ENCODE measurements at regions not wholly inside any gene's neighbourhood (a gene's known extent, or its start where the extent isn't known, plus 50 kb on each side); places are given as distances from the start of the nearest gene placed in this dataset.

- H3K9me3 ChIP-seq, result no peaks in the 10 kb centered on the region
These were observed 446.9 kb upstream of the CLINT1 start for GRCh38 chr5:158305861-158306260.

DNA sequence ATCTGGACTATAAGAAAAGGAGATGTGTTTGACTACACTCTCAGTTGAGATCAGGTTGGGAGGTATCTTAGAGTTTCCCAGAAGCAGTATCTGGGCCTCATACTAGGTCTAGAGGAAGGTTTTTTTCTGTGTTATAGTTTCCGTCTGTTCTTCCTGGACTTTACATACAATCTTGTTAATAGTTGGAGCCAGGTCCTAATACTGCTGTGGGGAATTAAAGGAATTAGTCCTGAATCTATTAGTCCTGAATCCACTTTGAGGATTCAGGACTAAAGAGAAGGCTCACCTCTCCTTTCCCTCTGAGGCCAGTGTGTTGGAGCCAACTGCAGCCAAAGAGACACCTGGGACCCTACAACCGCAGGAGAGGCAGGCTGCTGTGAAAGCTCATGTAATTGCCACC, 445.7 kb upstream of the CLINT1 start:
- no peaks in the 10 kb centered on the region for H3K4me1 ChIP-seq
- no peaks in the 10 kb centered on the region for H3K9me3 ChIP-seq
- intact Hi-C loops (cut with DNase I), result no loop called here
- no peaks in the 10 kb centered on the region for H3K36me3 ChIP-seq
- H3K27ac ChIP-seq, result no peak overlapping the region
- no peaks in the 10 kb centered on the region for H3K27me3 ChIP-seq
- H3K4me3 ChIP-seq (replicated peaks in 1 of 3), result no peak overlapping the region
- no peak for DNase-seq
- WGBS, 2 donors, result 89 to 100% methylated on average over 2 of the region's 2 CpGs
- no peak for TF ChIP-seq POLR2A (IDR thresholded peaks at IDR 0.05)
- TF ChIP-seq, protein P1, sequence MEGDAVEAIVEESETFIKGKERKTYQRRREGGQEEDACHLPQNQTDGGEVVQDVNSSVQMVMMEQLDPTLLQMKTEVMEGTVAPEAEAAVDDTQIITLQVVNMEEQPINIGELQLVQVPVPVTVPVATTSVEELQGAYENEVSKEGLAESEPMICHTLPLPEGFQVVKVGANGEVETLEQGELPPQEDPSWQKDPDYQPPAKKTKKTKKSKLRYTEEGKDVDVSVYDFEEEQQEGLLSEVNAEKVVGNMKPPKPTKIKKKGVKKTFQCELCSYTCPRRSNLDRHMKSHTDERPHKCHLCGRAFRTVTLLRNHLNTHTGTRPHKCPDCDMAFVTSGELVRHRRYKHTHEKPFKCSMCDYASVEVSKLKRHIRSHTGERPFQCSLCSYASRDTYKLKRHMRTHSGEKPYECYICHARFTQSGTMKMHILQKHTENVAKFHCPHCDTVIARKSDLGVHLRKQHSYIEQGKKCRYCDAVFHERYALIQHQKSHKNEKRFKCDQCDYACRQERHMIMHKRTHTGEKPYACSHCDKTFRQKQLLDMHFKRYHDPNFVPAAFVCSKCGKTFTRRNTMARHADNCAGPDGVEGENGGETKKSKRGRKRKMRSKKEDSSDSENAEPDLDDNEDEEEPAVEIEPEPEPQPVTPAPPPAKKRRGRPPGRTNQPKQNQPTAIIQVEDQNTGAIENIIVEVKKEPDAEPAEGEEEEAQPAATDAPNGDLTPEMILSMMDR (IDR thresholded peaks at IDR 0.05), result no peak

More at GRCh38 chr5:158305861-158306260, 446.9 kb upstream of the CLINT1 start:
- no peaks in the 10 kb centered on the region for H3K36me3 ChIP-seq
- no peak for TF ChIP-seq POLR2A (IDR thresholded peaks at IDR 0.05)
- TF ChIP-seq, protein P1 (IDR thresholded peaks at IDR 0.05), result no peak
- no peaks in the 10 kb centered on the region for H3K27me3 ChIP-seq
- H3K4me3 ChIP-seq (replicated peaks in 1 of 3), result no peak overlapping the region
- intact Hi-C loops (cut with DNase I), result no loop called here
- H3K4me1 ChIP-seq, result no peaks in the 10 kb centered on the region
- WGBS, 2 donors, result 72 to 90% methylated on average over 1 of the region's 1 CpG
- no peak overlapping the region for H3K27ac ChIP-seq
- no peak for DNase-seq

DNA sequence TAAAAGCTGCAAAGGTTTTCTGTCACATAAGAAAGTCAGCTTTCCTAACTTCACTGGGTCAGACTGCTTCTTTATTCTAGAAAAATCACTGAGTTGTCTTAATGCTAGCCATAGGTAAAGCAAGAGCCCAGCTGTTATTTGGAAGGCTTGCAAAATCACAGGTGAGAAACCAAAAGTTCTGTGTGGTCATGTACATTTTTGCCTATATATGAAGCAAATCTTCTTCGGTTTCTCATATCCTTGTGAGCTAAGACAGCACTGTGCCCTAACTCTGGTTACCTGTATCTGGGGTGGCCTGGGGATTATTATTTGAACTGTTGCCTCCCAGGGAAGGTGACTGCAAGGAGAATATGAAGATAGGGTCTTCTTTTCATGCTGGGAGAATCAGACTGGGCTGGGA, 444.9 kb upstream of the CLINT1 start:
- DNase-seq, result no peak
- WGBS, 2 donors, result 91 to 92% methylated on average over 1 of the region's 1 CpG
- no peak overlapping the region for H3K4me3 ChIP-seq (replicated peaks in 1 of 3)
- no peaks in the 10 kb centered on the region for H3K9me3 ChIP-seq
- intact Hi-C loops (cut with DNase I), result no loop called here
- H3K4me1 ChIP-seq, result no peaks in the 10 kb centered on the region
- TF ChIP-seq, protein P1 (IDR thresholded peaks at IDR 0.05), result no peak
- no peaks in the 10 kb centered on the region for H3K36me3 ChIP-seq
- no peak overlapping the region for H3K27ac ChIP-seq
- H3K27me3 ChIP-seq, result no peaks in the 10 kb centered on the region

- Histone ChIP-seq H3K27me3 (no peaks in the 10 kb centered on the region), H3K36me3 (no peaks in the 10 kb centered on the region), H3K9me3 (no peaks in the 10 kb centered on the region), H3K27ac (no peak overlapping the region), H3K4me1 (no peaks in the 10 kb centered on the region), H3K4me3 (replicated peaks in 1 of 3) (no peak overlapping the region)
- intact Hi-C loops (cut with DNase I), result no loop called here
- WGBS, 2 donors, result 53 to 54% methylated on average over 3 of the region's 3 CpGs
- no peak for TF ChIP-seq POLR2A (IDR thresholded peaks at IDR 0.05)
- TF ChIP-seq, protein P1 (IDR thresholded peaks at IDR 0.05), result no peak
- no peak for DNase-seq
These were observed 444.3 kb upstream of the CLINT1 start for GRCh38 chr5:158303275-158303674.

GRCh38 chr5:158302029-158302428, 443.1 kb upstream of the CLINT1 start:
- TF ChIP-seq, protein P1 (IDR thresholded peaks at IDR 0.05), result no peak
- TF ChIP-seq POLR2A (IDR thresholded peaks at IDR 0.05), result no peak
- intact Hi-C loops (cut with DNase I), result no loop called here
- Histone ChIP-seq H3K27ac (no peak overlapping the region), H3K4me3 (replicated peaks in 1 of 3) (no peak overlapping the region), H3K9me3 (no peaks in the 10 kb centered on the region), H3K27me3 (no peaks in the 10 kb centered on the region), H3K4me1 (no peaks in the 10 kb centered on the region), H3K36me3 (no peaks in the 10 kb centered on the region)
- DNase-seq, result no peak
- WGBS, 2 donors, result 93 to 94% methylated on average over 2 of the region's 2 CpGs

All from thyroid gland (tissue), 4 donors.